HG03095 (cell line): ENCODE measurements at regions not wholly inside any gene's neighbourhood (a gene's known extent, or its start where the extent isn't known, plus 50 kb on each side); places are given as distances from the start of the nearest gene placed in this dataset.
"Not testable (repeated sequence)": the region's sequence is repeated elsewhere in the genome, so short reads cannot be mapped to it uniquely, and the experiment has no call there.

Source experiments
- ATAC-seq: cut with Tn5 transposase; IDR thresholded peaks from one replicate; pipeline ENCODE4 v1.9.1; 2021; ENCODE audit warnings: moderate library complexity; ENCODE audit not compliant: unreplicated experiment

DNA sequence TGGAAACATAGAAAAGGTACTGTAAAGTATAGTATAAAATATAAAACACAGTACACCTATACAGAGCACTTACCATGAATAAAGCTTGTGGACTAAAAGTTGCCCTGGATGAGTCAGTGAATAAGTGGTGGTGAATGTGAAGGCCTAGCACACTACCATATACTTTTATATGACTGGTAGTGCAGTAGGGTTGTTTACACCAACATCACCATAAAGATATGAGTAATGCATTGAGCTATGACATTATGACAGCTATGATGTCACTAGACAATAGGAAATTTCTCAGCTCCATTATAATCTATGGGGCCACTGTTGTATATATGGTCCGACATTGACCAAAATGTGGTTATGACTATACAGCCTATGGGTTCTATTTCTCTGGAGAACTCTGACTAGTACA, 291.8 kb upstream of the ACTBL2 start:
- no peak for ATAC-seq

DNA sequence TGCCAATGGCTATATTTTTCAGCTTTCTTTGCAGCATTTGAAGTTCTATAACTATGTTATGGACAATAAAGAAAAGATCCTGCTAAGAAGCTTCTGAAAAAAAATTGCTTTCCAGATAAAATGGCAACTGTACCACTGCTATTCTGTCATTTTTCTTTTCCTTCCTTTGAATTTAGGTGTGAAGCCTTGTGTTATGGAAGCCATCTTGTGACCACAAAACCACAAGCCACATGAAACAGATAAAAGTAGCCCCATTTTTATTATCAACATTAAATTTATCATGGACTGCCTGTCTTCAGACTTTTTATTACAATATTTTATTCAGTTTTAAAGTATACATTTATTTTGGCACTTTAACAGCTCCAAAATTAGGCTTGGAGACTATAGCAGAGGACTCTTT, 289.9 kb upstream of the ACTBL2 start:
- ATAC-seq = no peak

DNA sequence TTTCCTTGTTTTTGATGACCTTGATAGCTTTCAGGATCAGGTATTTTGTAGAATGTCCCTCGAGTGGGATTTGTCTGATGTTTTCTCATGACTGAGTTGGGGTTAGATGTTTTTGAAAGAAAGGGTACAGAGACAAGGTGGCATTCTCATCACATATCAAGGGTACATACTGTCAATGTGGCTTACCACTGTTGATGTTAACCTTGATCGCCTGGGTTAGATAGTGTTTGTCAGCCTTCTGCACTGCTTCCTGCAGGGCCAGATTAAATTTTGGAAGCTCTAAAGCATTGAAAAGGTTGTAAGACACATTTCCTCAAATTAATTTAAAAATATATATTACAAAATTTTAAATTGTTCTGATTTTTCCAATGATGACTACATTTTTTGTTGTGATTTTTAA, 287.4 kb upstream of the ACTBL2 start:
- ATAC-seq = no peak

DNA sequence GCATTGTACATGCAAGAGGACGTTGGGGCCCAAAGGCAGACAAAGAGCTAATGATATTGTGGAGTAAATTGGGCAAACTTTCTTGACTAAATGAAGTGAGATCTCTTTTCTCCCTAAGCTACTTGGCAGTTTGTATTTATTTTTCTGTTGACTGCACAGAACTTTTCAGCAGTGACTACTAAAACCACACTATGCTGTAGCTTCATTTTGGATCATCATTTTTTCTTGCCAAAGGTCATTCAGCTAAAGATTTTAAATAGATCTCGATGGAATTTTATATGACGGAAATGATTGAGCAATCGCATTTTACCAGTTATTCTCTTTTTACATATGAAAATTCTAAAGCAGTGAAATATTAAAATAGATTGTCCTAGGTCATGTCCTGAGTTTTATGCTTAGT, 286.1 kb upstream of the ACTBL2 start:
- ATAC-seq = no peak

DNA sequence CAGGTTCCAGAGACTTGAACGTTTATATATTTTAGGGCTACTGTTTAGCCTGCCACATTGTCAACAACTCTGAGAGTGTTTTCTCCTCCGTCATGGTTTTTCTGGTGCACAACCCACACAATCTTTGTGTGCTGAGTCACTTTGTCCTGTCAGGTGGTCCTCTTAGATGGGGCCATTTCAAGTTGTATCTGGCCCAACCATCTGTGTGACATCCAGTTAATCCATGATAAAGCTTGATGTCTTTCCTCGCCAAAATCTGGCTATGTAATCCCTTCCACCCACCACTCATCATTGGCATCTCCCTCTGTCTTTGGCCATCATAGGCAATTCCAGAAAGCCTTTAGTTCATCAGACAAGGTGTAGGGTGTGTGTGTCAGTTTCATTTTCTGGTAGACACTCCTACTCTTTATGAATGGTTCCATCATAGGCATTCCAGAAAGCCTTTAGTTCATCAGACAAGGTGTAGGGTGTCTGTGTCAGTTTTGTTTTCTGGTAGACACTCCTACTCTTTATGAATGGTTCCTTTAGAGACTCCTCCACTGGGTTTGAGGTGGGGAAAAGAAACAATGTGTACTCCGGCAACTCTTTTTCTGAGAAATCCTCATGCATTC, 282.0 kb upstream of the ACTBL2 start:
- ATAC-seq = no peak

DNA sequence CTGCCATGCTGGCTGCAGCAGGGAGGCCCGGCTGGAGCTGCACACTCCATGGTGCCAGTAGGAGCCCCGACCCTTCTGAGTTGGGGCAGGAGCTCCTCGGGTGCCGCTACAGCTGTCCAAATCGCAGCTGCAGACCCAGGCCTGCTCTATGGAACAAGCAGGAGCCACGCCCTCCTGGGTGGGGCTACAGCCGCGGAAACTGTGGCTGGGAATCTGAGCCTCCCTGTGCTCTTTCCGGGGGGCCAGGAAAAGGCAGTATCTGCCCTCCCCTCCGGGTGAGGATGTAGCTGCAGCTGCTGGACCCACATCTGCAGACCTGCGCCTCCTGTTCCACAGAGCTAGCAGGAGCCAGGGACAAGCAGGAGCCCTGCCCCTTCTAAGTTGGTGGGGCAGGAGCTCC, 278.9 kb upstream of the ACTBL2 start:
- ATAC-seq = no peak

DNA sequence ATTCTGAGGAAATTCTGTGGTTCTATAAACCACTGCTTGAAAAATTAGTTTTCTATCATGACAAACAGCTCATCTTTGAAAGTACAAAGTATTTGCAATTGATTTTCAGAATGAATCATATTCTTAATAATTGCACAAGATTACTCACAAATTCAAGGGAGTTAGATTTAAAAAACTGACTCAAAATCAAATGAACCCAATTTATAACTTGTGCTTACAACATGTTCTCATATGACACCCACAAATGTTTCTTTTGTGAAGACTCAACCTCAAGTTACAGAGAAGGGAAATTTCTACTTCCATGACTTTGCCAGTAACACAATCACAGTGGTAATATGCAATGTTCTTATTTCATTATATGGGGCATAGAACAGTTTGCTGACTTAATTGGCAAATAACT, 272.0 kb upstream of the ACTBL2 start:
- no peak for ATAC-seq

DNA sequence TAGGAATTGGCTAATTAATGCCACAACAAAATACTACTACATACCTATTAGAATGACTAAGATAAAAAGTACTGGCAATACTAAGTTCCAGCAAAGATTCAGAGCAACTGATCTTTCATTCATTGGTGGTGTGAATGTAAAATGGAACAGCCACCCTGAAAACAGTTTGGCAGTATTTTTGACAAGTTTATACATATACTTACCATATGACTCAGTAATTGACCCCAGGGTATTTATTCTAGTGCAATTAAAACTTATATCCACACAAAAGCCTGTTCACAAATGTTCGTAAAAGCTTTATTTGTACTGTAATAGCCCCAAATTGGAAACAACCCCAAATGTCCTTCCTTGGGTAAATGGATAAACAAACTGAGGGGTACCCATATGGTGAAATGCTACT, 270.8 kb upstream of the ACTBL2 start:
- no peak for ATAC-seq

DNA sequence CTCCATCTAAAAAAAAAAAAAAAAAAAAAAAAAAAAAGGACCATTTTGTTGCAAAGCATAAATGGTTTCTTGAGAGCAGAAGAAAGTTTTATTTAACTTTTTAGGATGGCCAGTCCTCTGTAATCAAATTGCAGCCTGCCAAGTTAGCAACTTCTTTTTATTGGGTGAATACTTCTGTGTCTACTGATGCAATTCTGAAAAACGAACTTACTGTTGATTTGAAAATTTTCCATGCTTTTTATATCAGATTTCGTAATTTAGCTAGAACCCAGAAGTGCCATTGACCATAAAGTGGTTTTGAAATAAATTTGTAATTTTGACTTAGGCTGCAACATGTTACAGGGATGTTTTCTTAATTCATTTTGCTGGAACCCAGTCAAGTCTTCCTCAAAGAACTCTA, 269.1 kb upstream of the ACTBL2 start:
- ATAC-seq = no peak

DNA sequence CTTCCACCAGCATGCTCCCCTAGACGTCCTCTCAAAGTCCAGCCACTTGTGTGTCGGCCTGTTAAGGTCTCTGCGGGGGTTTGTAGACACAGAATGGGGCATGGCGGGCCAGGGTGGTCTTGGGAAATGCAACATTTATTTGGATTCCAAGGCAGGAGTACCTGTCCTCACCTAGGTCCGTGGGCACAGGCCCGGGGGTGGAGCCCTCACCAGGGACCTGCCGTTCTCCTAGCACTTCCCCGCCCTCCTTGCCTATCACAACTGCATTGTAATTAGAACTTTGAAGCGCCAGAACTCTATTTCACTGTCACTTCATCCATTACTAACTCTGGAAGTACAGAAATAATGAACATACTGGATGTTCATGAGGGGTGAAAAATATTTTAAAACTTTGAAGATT, 268.3 kb upstream of the ACTBL2 start:
- no peak for ATAC-seq

DNA sequence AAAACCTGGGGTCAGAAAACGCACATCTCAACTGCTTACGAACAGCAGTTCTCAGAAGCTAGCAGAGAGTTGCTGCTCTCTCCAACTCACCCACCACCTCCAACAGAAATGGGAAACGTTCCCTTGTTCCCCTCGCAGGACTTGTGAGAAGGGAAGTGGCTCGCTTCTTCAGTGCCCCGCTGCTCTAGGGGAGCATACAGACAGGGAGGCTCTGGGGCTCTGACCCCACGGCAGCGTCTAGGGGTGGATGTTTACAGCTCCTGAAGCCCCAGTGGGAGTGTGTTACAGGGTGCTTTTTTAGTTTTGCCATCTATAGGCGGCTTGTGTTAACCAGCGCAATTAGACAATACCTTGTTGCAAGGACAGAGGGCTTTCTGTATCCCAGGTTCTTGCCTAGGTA, 267.7 kb upstream of the ACTBL2 start:
- no peak for ATAC-seq

DNA sequence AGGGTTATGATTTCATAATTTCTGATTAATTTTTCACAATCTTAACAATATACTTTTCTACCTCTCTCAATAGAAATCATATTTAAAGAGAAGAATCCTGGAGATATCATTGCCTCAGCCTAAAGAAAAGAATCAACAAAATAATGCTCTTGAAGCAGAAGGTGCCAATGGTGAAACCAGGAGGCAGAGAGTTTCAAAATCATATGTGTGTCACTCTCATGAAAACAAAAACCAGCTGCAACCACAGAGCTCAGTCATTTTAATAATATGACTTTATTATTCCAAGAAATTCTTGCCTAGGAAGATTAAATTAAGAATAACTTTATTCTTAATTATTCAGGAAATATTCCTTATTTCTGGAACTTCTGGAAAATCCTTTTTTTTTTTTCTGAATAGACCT, 266.8 kb upstream of the ACTBL2 start:
- no peak for ATAC-seq

DNA sequence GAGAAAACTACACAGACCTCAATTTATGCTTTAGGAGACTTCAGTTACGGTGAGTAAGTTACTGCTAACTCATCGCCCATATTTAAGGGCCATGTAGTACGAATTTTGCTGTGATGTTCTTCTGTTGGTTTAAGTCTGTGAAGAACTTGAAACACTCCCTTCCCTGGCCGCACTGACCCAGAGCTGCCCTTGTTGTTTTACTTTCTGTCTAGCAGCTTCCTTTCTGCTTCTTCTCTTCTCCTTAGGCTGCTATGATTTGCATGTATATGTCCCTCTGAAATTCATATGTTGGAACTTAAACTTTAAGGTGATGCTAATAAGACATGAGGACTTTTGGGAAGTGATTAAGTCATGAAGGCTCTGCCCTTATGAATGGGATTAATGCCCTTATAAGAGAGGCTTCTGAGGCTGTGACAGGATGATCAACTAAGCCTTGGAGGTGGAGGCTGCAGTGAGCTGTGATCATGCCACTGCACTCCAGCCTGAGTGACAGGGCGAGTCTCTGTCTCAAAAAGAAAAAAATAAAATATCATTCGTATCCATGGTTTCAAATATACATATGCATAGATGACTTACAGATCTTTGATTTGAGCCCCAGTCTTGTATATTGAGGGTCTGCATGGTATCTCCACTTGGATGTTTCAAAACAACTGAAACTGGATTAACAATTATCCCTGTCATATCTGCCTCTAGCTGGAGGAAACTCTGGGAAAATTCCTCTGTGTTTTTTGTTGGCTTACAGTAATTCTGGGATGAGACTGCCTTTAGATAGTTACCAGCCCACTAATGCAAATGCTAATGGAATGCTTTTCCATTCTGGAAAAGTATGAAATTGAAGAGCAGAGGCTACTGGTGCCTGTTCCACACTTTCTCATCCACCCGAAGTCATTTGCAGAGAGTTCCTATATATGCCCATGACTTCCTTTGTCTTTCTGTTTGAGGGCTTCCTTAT, 263.4 kb upstream of the ACTBL2 start:
- no peak for ATAC-seq

DNA sequence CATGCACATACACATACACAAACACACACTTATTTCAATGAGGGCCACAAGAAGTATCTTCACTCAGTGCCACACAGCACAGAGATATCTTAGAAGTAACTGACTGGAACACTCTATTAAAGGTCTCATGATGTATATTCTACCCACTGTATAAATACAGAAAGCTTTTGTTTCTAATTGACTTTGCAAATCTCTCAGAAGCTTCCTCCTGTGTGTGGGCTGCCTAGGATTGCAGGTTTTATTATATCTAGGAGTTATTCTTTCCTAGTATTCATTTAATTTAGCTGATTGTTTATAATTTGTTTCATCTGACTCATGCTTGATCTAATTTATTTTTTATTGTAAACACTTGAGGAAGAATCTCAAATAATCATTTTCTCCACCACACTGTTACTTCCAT, 262.4 kb upstream of the ACTBL2 start:
- ATAC-seq = no peak

DNA sequence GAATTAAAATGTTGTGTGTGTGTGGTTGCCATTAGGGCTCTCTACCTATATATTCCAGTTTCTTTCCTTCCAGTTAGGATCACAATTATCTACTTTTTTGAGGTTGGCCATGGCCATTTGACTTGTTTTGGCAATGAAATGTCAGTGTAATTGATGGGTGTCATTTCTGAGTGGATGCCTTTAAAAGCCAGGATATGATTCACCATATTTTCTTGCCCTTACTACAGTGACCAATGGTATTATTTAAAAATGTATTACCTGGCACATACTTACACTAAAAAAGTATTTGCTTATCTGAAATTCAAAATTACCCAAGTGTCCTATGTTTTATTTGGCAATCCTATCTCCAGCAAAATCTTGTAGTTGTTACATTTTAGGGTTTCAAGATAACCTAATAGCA, 258.7 kb upstream of the ACTBL2 start:
- no peak for ATAC-seq

DNA sequence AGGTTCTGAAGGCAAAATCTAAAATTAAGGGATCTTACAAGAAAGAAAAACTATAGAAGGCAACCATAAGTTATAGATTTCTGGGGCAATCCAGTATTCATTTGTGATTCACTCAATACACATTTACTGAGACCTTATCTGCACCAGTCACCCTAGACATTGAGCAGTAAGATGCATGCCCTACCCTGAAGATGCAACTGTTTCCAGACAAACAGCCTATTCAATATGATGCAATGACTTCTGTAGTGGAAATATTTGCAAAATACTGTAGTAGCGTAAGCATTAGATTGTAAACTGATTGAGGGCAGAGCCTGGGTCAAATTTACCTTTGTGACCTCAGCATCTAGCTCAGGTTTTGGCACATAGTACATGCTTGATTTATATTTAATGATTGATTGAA, 256.2 kb upstream of the ACTBL2 start:
- ATAC-seq = no peak

DNA sequence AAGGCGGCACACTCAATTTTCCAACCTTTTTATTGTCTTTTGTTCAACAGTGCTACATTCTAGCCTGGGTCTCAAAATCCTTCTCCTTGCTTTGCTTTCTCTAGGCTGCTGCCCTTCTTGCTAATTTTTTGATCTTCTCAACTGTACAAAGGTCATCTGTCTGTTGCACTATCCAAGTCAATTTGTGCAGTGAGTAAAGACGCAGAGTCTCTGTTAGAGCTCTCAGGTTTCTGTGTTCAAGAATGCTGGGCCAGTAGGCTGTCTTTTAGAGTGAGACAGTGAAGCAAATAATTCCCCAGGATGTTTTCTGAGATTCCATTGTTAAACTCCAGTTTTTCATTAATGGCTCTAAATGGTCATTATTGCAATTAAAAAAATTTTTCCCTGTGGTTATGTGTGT, 255.7 kb upstream of the ACTBL2 start:
- ATAC-seq = no peak

DNA sequence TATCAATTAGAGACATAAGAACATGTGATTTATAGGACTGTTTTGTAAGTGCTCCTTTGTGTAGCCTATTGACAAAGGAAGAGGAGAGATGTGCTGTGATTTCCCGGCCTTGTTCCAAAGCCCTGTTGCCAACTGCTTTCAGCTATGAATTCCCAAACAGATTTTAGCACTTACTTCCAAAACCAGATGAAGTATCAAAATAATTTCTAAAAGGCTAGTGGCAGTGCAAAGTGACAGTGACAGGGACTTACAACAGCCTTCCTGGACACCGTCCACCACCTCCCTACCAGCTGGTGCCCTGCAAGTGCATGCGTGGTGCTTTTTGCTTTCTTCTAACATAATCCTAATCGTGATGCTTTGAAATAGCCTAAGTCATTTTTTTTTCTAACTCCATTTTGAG, 254.1 kb upstream of the ACTBL2 start:
- ATAC-seq = no peak

DNA sequence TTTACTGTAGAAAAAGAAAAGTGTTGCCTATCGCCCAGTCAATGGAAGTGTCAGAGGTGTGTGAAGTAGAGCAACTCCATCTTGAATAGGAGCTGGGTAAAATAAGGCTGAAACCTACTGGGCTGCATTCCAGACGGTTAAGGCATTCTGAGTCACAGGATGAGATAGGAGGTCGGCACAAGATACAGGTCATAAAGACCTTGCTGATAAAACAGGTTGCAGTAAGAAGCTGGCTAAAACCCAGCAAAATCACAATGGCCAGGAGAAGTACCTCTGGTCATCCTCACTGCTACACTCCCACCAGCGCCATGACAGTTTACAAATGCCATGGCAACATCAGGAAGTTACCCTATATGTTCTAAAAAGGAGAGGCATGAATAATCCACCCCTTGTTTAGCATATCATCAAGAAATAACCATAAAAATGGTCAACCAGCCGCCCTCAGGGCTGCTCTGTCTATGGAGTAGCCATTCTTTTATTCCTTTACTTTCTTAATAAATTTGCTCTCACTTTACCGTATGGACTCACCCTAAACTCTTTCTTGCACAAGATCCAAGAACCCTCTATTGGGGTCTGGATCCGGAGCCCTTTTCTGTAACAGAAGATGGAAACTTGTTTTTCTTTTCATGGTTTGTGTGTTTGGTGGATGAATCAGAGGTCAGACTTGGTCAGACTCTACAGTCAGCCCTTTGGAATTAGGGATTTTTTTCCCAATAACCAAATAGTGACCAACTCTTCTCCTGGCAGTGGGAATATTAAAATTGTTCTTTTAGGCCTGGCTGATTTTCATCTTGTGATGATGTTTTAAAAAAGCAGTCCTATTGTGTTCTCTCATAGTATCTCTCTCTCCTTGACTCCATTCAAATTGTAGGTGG, 252.9 kb upstream of the ACTBL2 start:
- not testable (repeated sequence) for ATAC-seq

DNA sequence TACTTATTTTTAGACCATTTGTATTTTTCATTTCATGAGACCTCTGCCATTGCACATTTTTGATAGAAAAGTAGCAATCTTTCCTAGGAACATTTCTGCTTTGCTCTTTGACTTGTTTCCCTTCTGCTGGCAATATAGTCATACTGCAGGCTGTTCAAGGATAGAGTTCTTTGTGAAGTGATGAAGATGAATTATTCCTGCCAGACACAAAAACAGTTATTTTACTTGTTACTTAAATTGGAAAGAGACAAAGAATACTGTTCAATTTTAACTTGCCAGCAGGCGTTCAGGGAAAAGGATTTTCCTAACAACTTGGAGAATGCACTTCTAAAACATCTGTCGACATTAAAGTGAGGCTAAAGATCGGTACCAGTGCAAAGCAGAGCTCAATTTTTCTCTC, 251.7 kb upstream of the ACTBL2 start:
- no peak for ATAC-seq

DNA sequence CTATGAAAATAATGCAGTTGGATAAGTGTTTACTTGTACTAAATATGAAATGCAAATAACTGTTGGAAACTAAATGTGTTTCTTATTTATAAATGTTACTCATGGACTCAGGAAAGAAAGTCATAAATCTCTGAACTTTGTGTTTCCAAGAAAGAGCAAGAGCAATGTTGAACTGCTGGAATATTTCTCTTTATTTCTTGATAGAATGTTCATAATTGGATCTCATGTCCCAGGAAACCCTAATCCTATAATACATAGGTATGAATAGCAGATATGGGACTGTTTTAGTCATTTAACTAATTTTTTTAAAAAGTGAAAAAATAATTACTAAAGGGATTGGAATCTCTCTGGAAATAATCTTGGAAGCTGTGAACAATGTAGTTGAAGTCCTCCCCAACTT, 245.0 kb upstream of the ACTBL2 start:
- no peak for ATAC-seq
